ENCODE measurements at regions not wholly inside any gene's neighbourhood (a gene's known extent, or its start where the extent isn't known, plus 50 kb on each side); places are given as distances from the start of the nearest gene placed in this dataset.

DNA sequence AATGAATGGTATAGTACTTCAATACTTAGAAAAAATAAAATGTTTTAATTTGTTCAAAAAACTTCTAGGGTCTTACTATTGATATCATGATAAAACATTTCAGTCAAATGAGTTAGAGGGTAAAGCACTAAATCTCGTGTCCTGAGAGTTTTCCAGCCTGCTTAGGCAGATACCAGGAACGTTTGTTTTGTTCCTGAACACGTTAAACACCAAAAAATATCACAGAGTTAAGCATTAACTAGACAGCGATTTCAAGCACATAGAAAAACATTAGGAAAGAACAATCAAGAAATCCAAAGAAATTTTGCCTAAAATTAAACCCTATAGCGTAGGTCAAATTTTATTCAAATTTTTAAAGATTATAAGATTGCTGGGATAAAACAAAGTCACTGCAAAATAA, 204.6 kb upstream of the AGR3 start:
- DNase-seq (ENCODE audit: low read depth in 1 of 2, low spot score in 2 of 2) (no peak), FAIRE-seq (no peak)
- H3K23me2 ChIP-seq (ENCODE audit: low read depth, low read length) = no peaks in the 10 kb centered on the region
- ChIA-PET POLR2A (ENCODE audit: partially characterized antibody) (no interaction called here), CTCF (ENCODE audit: partially characterized antibody) (no interaction called here)
- H3K9ac ChIP-seq (replicated peaks in 1 of 4; ENCODE audit: extremely low read depth in 1 of 4, low read depth in 3 of 4, low read length in 3 of 4) = no peak overlapping the region
- no peaks in the 10 kb centered on the region for H3K79me2 ChIP-seq (ENCODE audit: control insufficient read depth in 1 of 2, insufficient read depth in 2 of 2, low read length in 2 of 2)
- H4K20me1 ChIP-seq (replicated peaks in 1 of 2; ENCODE audit: control insufficient read depth in 1 of 2, insufficient read depth in 2 of 2, low read length in 2 of 2) = no peaks in the 10 kb centered on the region
- H4K8ac ChIP-seq (ENCODE audit: extremely low read depth, insufficient read depth, low read length) = no peak overlapping the region
- H2BK120ac ChIP-seq (replicated peaks; ENCODE audit: low read depth, low read length) = no peak overlapping the region
- no peaks in the 10 kb centered on the region for H3K9me3 ChIP-seq (ENCODE audit: insufficient read depth in 2 of 2, low read depth in 1 of 2, low read length in 1 of 2)
- no peak overlapping the region for H4K5ac ChIP-seq (ENCODE audit: insufficient read length, low read depth, low read length)
- no peak overlapping the region for H2BK12ac ChIP-seq (ENCODE audit: low read depth, low read length)
- no peaks in the 10 kb centered on the region for H3K27me3 ChIP-seq (replicated peaks in 1 of 4; ENCODE audit: control insufficient read depth in 3 of 4, extremely low read depth in 1 of 4, insufficient read depth in 3 of 4, low read length in 3 of 4)
- H3K56ac ChIP-seq (replicated peaks; ENCODE audit: insufficient read length, low read depth, low read length) = no peak overlapping the region
- H3K4me2 ChIP-seq (ENCODE audit: insufficient read depth in 1 of 2, low read depth in 2 of 2, low read length in 2 of 2) = no peak overlapping the region
- no peak overlapping the region for H3K4ac ChIP-seq (replicated peaks; ENCODE audit: insufficient read length, low read depth, low read length)
- no peak overlapping the region for H3K4me3 ChIP-seq (ENCODE audit: extremely low read depth in 1 of 4, insufficient read depth in 2 of 4, low read depth in 3 of 4, low read length in 4 of 4)
- H2BK5ac ChIP-seq (ENCODE audit: low read depth, low read length) = no peak overlapping the region
- H3K14ac ChIP-seq (ENCODE audit: insufficient read length) = no peak overlapping the region
- H4K91ac ChIP-seq (replicated peaks; ENCODE audit: insufficient read length, low read length) = no peak overlapping the region
- no peaks in the 10 kb centered on the region for H3K4me1 ChIP-seq (replicated peaks in 1 of 4; ENCODE audit: control insufficient read depth in 3 of 4, insufficient read depth in 4 of 4, low read length in 3 of 4)
- H3K18ac ChIP-seq (ENCODE audit: extremely low read depth, low read length) = no peak overlapping the region
- H3K23ac ChIP-seq (ENCODE audit: insufficient read length) = no peak overlapping the region
- no peak overlapping the region for H3K27ac ChIP-seq (ENCODE audit: low read depth, low read length)
- no peak overlapping the region for H2AFZ ChIP-seq (ENCODE audit: low read length)
- no peak overlapping the region for H2BK20ac ChIP-seq (ENCODE audit: low read length)
- no peaks in the 10 kb centered on the region for H3K79me1 ChIP-seq (ENCODE audit: low read depth, low read length)
- no peak overlapping the region for H2BK15ac ChIP-seq (ENCODE audit: low read length)
- no peak overlapping the region for H2AK5ac ChIP-seq (ENCODE audit: low read depth, low read length)
- 76% methylated on average over 5 of the region's 5 CpGs; no CpG with 5 or more reads in 1 of the 2 experiments for WGBS, 2 experiments (ENCODE audit: extremely low coverage in 1 of 2, insufficient coverage in 1 of 2, insufficient read length in 1 of 2, insufficient replicate concordance in 2 of 2, low coverage in 1 of 2, low lambda C conversion rate in 2 of 2, missing lambda C conversion rate in 1 of 2)
- no peaks in the 10 kb centered on the region for H3K36me3 ChIP-seq (ENCODE audit: control insufficient read depth in 2 of 4, insufficient read depth in 4 of 4, low read length in 3 of 4)
- TF ChIP-seq POU5F1 (IDR thresholded peaks at IDR 0.05; ENCODE audit: low read depth, low read length) (no peak), GABPA (IDR thresholded peaks at IDR 0.05; ENCODE audit: borderline replicate concordance, insufficient read depth, low read length) (no peak), SP4 (IDR thresholded peaks at IDR 0.05; ENCODE audit: low read length) (no peak), JUND (IDR thresholded peaks at IDR 0.05; ENCODE audit: low read length) (no peak), NANOG (IDR thresholded peaks at IDR 0.05; ENCODE audit: insufficient read depth, low read depth, low read length, poor library complexity, severe bottlenecking) (no peak), CBX5 (IDR thresholded peaks at IDR 0.05; ENCODE audit: low read depth, low read length) (no peak)
